WERI-Rb-1 (cell line): ENCODE measurements at regions not wholly inside any gene's neighbourhood (a gene's known extent, or its start where the extent isn't known, plus 50 kb on each side); places are given as distances from the start of the nearest gene placed in this dataset.

ENCODE experiments used
- DNase-seq: peaks from one replicate; pipeline ENCODE4 v3.0.0-alpha.2; 2020
- H3K27ac ChIP-seq: fragments of 250-450 bp; sonication (Bioruptor Pico); 2 replicates; pipeline ENCODE4 v1.5.1; 2020; ENCODE audit warnings: mild to moderate bottlenecking, moderate library complexity
- H3K27me3 ChIP-seq: fragments of 250-450 bp; sonication (Bioruptor Pico); 2 replicates; pipeline ENCODE4 v1.5.1; 2021; ENCODE audit warnings: mild to moderate bottlenecking, low read depth, moderate library complexity; ENCODE audit not compliant: insufficient read depth, severe bottlenecking
- H3K36me3 ChIP-seq: fragments of 250-450 bp; sonication (Bioruptor Pico); 2 replicates; pipeline ENCODE4 v1.5.1; 2020; ENCODE audit warnings: mild to moderate bottlenecking, moderate library complexity
- H3K4me3 ChIP-seq: 2 replicates; pipeline ENCODE4 v1.5.1; 2011; ENCODE audit warnings: low read depth, mild to moderate bottlenecking, control low read depth, low read length
- H3K9me3 ChIP-seq: fragments of 250-450 bp; sonication (Bioruptor Pico); 2 replicates; pipeline ENCODE4 v1.5.1; 2021; ENCODE audit warnings: mild to moderate bottlenecking, moderate library complexity; ENCODE audit not compliant: severe bottlenecking
- TF ChIP-seq, protein P1 (sequence below): IDR thresholded peaks from 2 replicates; pipeline ENCODE4 v1.5.1; 2011; ENCODE audit warnings: low read depth, mild to moderate bottlenecking, control low read depth, inconsistent platforms, low read length

DNA sequence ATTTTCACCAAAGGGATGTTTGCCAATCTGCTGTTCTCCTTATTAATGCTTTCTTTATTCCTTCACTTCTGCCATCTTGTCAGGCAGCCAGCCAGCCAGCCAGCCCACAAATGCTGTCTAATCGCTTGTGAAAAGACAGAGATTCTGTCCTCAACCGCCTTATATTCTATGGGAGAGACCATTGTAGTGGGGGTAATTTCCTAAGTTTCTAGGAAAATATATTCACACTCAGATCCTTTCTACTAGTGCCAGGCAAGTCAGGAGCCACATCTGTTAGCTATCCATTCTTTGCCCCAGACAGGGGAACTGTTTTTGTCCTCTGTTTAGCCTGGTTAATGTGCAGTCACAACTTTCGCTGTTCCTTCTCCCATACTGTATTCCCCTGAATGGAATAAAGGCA lies 1023.1 kb downstream of the ADGRL2 start:
- no peak for DNase-seq

DNA sequence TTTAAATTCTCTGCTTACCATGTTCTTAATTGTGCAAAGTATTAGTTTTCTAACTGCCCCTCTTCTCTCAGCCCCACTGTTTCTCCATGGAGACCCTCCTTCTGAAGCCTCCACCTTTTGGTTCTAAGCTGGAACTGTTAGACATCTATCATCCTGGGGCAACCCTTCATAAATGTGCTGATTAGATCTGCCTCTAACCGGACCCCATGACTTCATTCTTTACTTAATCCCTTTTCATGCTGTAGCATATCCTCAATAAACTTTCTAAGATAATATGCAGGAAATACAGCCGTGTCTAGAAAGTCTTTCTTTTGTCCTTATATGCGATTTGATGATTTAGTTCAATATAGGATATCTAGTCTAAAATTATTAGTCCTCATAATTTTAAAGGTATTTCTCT lies 1020.1 kb downstream of the ADGRL2 start:
- no peak overlapping the region for H3K27ac ChIP-seq
- no peaks in the 10 kb centered on the region for H3K27me3 ChIP-seq
- DNase-seq: no peak
- H3K4me3 ChIP-seq: no peak overlapping the region
- no peaks in the 10 kb centered on the region for H3K9me3 ChIP-seq
- no peaks in the 10 kb centered on the region for H3K36me3 ChIP-seq
- TF ChIP-seq, protein P1, sequence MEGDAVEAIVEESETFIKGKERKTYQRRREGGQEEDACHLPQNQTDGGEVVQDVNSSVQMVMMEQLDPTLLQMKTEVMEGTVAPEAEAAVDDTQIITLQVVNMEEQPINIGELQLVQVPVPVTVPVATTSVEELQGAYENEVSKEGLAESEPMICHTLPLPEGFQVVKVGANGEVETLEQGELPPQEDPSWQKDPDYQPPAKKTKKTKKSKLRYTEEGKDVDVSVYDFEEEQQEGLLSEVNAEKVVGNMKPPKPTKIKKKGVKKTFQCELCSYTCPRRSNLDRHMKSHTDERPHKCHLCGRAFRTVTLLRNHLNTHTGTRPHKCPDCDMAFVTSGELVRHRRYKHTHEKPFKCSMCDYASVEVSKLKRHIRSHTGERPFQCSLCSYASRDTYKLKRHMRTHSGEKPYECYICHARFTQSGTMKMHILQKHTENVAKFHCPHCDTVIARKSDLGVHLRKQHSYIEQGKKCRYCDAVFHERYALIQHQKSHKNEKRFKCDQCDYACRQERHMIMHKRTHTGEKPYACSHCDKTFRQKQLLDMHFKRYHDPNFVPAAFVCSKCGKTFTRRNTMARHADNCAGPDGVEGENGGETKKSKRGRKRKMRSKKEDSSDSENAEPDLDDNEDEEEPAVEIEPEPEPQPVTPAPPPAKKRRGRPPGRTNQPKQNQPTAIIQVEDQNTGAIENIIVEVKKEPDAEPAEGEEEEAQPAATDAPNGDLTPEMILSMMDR: no peak

More for the DNA sequence above, 1023.1 kb downstream of the ADGRL2 start:
- Histone ChIP-seq H3K36me3 (no peaks in the 10 kb centered on the region), H3K4me3 (no peak overlapping the region), H3K9me3 (no peaks in the 10 kb centered on the region), H3K27me3 (no peaks in the 10 kb centered on the region), H3K27ac (no peak overlapping the region)
- TF ChIP-seq, protein P1: no peak

DNA sequence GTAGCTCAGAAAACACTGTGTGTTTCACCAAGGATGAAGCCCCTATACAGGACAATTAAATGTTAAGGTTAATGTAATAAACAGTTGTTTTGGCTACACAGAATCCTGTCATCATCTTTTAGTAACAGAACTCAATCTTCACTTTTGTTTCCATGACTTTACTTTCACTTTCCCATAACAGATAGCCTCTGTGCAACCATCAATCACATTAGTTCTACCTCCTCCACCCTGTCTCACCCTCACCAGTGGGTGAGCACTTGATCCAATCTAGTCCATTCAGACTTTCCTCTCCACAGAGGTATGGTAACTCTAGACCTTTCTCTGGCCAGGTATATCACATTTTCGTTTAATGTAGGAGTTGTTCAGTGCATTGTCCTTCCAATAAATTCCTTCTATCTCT lies 1018.5 kb downstream of the ADGRL2 start:
- Histone ChIP-seq H3K4me3 (no peak overlapping the region), H3K36me3 (no peaks in the 10 kb centered on the region), H3K9me3 (no peaks in the 10 kb centered on the region), H3K27me3 (no peaks in the 10 kb centered on the region), H3K27ac (no peak overlapping the region)
- TF ChIP-seq, protein P1: no peak
- DNase-seq: no peak

DNA sequence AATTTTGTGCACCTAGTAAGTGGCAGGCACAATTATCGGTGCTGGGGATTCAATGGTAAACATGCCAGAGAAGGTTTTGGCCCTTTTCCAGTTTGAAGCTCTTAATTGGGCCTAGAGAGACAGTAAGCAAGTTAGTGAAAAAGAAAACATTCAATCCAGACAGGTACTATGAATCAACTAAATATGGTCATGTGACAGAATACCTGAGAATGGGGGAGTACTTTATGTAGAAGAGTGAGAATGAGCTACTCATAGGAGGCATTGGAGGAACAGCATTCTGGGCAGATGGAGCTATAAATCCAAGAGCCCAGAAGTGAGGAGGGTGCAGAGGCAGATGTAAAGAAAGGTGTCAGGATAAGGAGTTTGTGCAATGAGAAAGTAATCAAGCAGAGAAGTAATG lies 1017.9 kb downstream of the ADGRL2 start:
- Histone ChIP-seq H3K27me3 (no peaks in the 10 kb centered on the region), H3K36me3 (no peaks in the 10 kb centered on the region), H3K27ac (no peak overlapping the region), H3K4me3 (no peak overlapping the region), H3K9me3 (no peaks in the 10 kb centered on the region)
- DNase-seq: no peak
- TF ChIP-seq, protein P1: no peak

DNA sequence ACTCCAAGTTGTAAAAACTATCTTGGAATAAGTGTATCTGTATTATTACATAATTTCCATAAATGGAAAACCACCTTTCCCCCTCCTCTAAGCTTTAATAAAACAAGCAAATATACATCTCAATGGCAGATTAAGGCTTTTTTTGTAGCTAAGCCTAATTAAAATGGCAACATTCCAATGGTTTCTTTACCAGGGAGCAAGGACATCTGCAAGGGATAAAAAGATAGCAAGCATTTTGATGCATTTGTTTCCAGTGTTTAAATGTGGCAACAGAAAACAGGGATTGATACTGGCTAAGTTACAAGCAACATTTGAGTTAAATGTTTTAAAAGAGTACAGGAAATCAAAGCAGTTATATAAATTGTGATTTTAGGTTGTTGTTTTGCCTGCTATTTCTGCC lies 1012.7 kb downstream of the ADGRL2 start:
- TF ChIP-seq, protein P1: no peak
- no peak for DNase-seq
- no peak overlapping the region for H3K27ac ChIP-seq
- no peak overlapping the region for H3K4me3 ChIP-seq
- no peaks in the 10 kb centered on the region for H3K27me3 ChIP-seq
- H3K36me3 ChIP-seq: no peaks in the 10 kb centered on the region
- H3K9me3 ChIP-seq: no peaks in the 10 kb centered on the region

DNA sequence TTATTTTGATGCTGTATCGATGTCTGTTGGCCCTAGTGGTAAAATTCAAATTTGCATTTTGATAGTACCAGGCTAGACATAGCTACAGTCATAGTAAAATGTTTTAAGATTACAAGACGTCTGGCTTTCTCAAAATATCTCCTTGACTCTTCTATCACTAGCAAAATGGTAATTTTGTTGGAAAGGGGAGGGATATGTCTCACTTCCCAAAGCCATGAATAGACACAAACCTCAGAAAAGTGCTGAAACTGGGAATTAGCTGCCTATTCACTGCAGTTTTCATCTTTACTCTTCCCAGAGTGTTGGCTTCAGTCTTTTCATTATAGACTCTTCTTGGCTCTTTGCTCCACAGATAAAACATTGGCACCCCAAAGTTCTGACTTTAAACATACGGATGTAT lies 1009.9 kb downstream of the ADGRL2 start:
- DNase-seq: no peak
- no peaks in the 10 kb centered on the region for H3K9me3 ChIP-seq

More for the DNA sequence above, 1009.9 kb downstream of the ADGRL2 start:
- Histone ChIP-seq H3K4me3 (no peak overlapping the region), H3K36me3 (no peaks in the 10 kb centered on the region), H3K27me3 (no peaks in the 10 kb centered on the region), H3K27ac (no peak overlapping the region)
- TF ChIP-seq, protein P1: no peak
